ENCODE measurements at regions not wholly inside any gene's neighbourhood (a gene's known extent, or its start where the extent isn't known, plus 50 kb on each side); places are given as distances from the start of the nearest gene placed in this dataset.

DNA sequence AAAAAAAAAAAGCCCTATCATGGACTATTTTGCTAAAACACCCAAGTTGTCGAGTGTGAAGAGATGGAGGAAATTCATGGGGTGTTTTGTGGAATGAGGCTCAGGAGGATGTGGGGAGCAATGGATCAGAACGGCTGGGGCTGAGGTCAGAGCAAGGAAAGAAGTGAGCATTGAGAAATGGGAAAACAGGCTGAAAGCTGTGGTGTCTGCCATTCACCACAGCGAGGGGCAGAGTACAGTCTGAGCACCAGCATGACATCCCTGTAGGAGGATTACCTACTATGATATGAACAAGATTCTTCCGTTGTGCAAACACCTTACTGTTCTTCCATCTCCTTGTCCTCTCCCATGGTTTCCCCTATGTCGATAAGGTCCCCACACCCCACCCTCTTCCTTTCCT, 193.1 kb downstream of the TMEM114 start:
- H3K36me3 ChIP-seq (ENCODE audit: insufficient read depth, low read length), result no peaks in the 10 kb centered on the region
- H3K4me2 ChIP-seq (ENCODE audit: low read length), result no peak overlapping the region
- H3K79me2 ChIP-seq (ENCODE audit: insufficient read depth, low read depth, low read length), result no peaks in the 10 kb centered on the region
- no peak for TF ChIP-seq EZH2phosphoT487 (IDR thresholded peaks at IDR 0.05; ENCODE audit: borderline replicate concordance, low read depth, low read length)
- TF ChIP-seq, protein P1, sequence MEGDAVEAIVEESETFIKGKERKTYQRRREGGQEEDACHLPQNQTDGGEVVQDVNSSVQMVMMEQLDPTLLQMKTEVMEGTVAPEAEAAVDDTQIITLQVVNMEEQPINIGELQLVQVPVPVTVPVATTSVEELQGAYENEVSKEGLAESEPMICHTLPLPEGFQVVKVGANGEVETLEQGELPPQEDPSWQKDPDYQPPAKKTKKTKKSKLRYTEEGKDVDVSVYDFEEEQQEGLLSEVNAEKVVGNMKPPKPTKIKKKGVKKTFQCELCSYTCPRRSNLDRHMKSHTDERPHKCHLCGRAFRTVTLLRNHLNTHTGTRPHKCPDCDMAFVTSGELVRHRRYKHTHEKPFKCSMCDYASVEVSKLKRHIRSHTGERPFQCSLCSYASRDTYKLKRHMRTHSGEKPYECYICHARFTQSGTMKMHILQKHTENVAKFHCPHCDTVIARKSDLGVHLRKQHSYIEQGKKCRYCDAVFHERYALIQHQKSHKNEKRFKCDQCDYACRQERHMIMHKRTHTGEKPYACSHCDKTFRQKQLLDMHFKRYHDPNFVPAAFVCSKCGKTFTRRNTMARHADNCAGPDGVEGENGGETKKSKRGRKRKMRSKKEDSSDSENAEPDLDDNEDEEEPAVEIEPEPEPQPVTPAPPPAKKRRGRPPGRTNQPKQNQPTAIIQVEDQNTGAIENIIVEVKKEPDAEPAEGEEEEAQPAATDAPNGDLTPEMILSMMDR (conservative IDR thresholded peaks at IDR 0.05; ENCODE audit: low read length), result no peak
- no peaks in the 10 kb centered on the region for H3K4me1 ChIP-seq (ENCODE audit: insufficient read depth, low read length, poor library complexity, severe bottlenecking)
- ChIA-PET CTCF (ENCODE audit: unreplicated experiment) (no interaction called here), POLR2A (interaction anchor here (0.5 kb wide), 1 partner anchor 606 kb away, joined by 4 read pairs; no protein-coding TSS in a partner anchor)
- H2AFZ ChIP-seq (ENCODE audit: low read length), result no peak overlapping the region
- no TSS peak for BruUV-seq (replicated peaks)
- no peaks in the 10 kb centered on the region for H4K20me1 ChIP-seq (ENCODE audit: insufficient read depth, low read length)
- intact Hi-C loops (cut with micrococcal nuclease; ENCODE audit: unreplicated experiment), result no loop called here
- no peaks in the 10 kb centered on the region for H3K9me2 ChIP-seq (ENCODE audit: insufficient read depth, low read length)
- H3K4me3 ChIP-seq (ENCODE audit: low read depth, low read length, poor library complexity, severe bottlenecking), result no peak overlapping the region
- no peak for DNase-seq (ENCODE audit: low spot score)
- no peak overlapping the region for H3K27ac ChIP-seq (ENCODE audit: low read depth, low read length, poor library complexity, severe bottlenecking)
- no peaks in the 10 kb centered on the region for H3K9me3 ChIP-seq (ENCODE audit: low read length)

- Histone ChIP-seq H4K20me1 (ENCODE audit: insufficient read depth, low read length) (no peaks in the 10 kb centered on the region), H3K4me1 (ENCODE audit: insufficient read depth, low read length, poor library complexity, severe bottlenecking) (no peaks in the 10 kb centered on the region), H3K9me3 (ENCODE audit: low read length) (no peaks in the 10 kb centered on the region), H2AFZ (ENCODE audit: low read length) (no peak overlapping the region), H3K79me2 (ENCODE audit: insufficient read depth, low read depth, low read length) (no peaks in the 10 kb centered on the region), H3K4me2 (ENCODE audit: low read length) (no peak overlapping the region), H3K9me2 (ENCODE audit: insufficient read depth, low read length) (no peaks in the 10 kb centered on the region), H3K27ac (ENCODE audit: low read depth, low read length, poor library complexity, severe bottlenecking) (no peak overlapping the region), H3K36me3 (ENCODE audit: insufficient read depth, low read length) (no peaks in the 10 kb centered on the region), H3K4me3 (ENCODE audit: low read depth, low read length, poor library complexity, severe bottlenecking) (no peak overlapping the region)
- ChIA-PET CTCF (ENCODE audit: unreplicated experiment) (no interaction called here), POLR2A (interaction anchor here (0.5 kb wide), 1 partner anchor 606 kb away, joined by 4 read pairs; no protein-coding TSS in a partner anchor)
- intact Hi-C loops (cut with micrococcal nuclease; ENCODE audit: unreplicated experiment), result no loop called here
- no peak for TF ChIP-seq EZH2phosphoT487 (IDR thresholded peaks at IDR 0.05; ENCODE audit: borderline replicate concordance, low read depth, low read length)
- TF ChIP-seq, protein P1 (conservative IDR thresholded peaks at IDR 0.05; ENCODE audit: low read length), result no peak
- DNase-seq (ENCODE audit: low spot score), result no peak
- no TSS peak for BruUV-seq (replicated peaks)
Observed at GRCh38 chr16:8396463-8396862, 193.8 kb downstream of the TMEM114 start.

DNA sequence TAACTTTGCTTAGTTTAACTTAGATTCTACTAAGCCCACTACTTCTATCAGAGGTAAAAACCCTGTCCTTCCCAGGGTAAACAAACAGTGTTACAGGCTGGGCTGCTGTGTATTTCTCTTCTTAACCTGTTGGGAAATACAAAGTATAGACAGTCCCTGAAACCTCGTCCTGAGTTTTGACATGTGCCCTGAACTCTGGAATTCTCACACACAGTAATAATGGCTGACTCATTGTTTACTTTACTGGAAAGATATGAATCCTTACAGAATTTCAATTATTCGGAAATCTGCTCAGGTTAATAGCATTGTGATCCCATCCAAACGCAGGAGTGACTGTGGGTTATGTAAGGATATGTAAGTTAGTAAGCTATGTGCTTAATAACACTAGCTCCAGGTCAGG, 199.1 kb downstream of the TMEM114 start:
- TF ChIP-seq, protein P1 (conservative IDR thresholded peaks at IDR 0.05; ENCODE audit: low read length), result no peak
- TF ChIP-seq EZH2phosphoT487 (IDR thresholded peaks at IDR 0.05; ENCODE audit: borderline replicate concordance, low read depth, low read length), result no peak
- H3K27ac ChIP-seq (ENCODE audit: low read depth, low read length, poor library complexity, severe bottlenecking), result no peak overlapping the region
- intact Hi-C loops (cut with micrococcal nuclease; ENCODE audit: unreplicated experiment), result no loop called here
- H3K4me3 ChIP-seq (ENCODE audit: low read depth, low read length, poor library complexity, severe bottlenecking), result no peak overlapping the region
- POLR2A ChIA-PET, result no interaction called here
- BruUV-seq (replicated peaks), result no TSS peak
- no peaks in the 10 kb centered on the region for H3K9me3 ChIP-seq (ENCODE audit: low read length)
- CTCF ChIA-PET (ENCODE audit: unreplicated experiment), result no interaction called here
- H3K9me2 ChIP-seq (ENCODE audit: insufficient read depth, low read length), result no peaks in the 10 kb centered on the region
- no peak overlapping the region for H3K4me2 ChIP-seq (ENCODE audit: low read length)
- H3K79me2 ChIP-seq (ENCODE audit: insufficient read depth, low read depth, low read length), result no peaks in the 10 kb centered on the region
- DNase-seq (ENCODE audit: low spot score), result no peak
- H3K36me3 ChIP-seq (ENCODE audit: insufficient read depth, low read length), result no peaks in the 10 kb centered on the region
- no peaks in the 10 kb centered on the region for H3K4me1 ChIP-seq (ENCODE audit: insufficient read depth, low read length, poor library complexity, severe bottlenecking)
- H4K20me1 ChIP-seq (ENCODE audit: insufficient read depth, low read length), result no peaks in the 10 kb centered on the region
- no peak overlapping the region for H2AFZ ChIP-seq (ENCODE audit: low read length)

All from OCI-LY7 (cell line).